HepG2 (cell line): ENCODE measurements at regions not wholly inside any gene's neighbourhood (a gene's known extent, or its start where the extent isn't known, plus 50 kb on each side); places are given as distances from the start of the nearest gene placed in this dataset.
A peak's percentile ranks its signal among the peaks of the same experiment; 100 is the strongest.
"Not testable (repeated sequence)": the region's sequence is repeated elsewhere in the genome, so short reads cannot be mapped to it uniquely, and the experiment has no call there.

Experiments used
- ATAC-seq: fragments of 200-7000 bp; cut with Tn5 transposase; 3 replicates; pipeline ENCODE4 v1.9.1; 2020; ENCODE audit warnings: mild to moderate bottlenecking, moderate library complexity
- BruUV-seq: library from RNA; stranded (reverse); fragments of 400-500 nt; replicated peaks from 2 replicates; lab custom pipeline; 2021; lab: Mats Ljungman, UMichigan
- CTCF ChIA-PET: fragments of 300-600 bp; formaldehyde crosslinking; extraction: SDS; loops from one replicate; lab custom pipeline; 2021; ENCODE audit warnings: low total read pairs, inconsistent platforms, low intra/inter-chr PET ratio; lab: Yijun Ruan, JAX
- POLR2A ChIA-PET: fragments of 350-600 bp; sonication (Branson Sonifier 250); formaldehyde crosslinking; loops from one replicate; lab custom pipeline; 2020; ENCODE audit warnings: antibody characterized with exemption, inconsistent platforms; lab: Yijun Ruan, JAX
- DNase-seq: peaks from one replicate; pipeline ENCODE4 v3.0.0-alpha.2; 2015; ENCODE audit warnings: low spot score
- FAIRE-seq: peaks from 3 replicates; lab custom pipeline; 2011; peaks lifted over from hg19 to GRCh38; lab: Jason Lieb, UNC
- H2AFZ ChIP-seq: one replicate; pipeline ENCODE4 v1.6.1; 2011; ENCODE audit warnings: low read length, inconsistent platforms
- H3K27ac ChIP-seq: fragments of 300-600 bp; 3 replicates; pipeline ENCODE4 v1.8.0; 2011; ENCODE audit warnings: mixed run types, mild to moderate bottlenecking, mixed read lengths, low read length, inconsistent platforms; ENCODE audit not compliant: insufficient read depth; ENCODE audit errors: extremely low read length
- H3K27me3 ChIP-seq, 2 experiments: fragments of 200-600 bp in 1 of 2; 2 replicates in 1 of 2; 3 replicates in 1 of 2; pipeline versions ENCODE4 v1.6.0 to v1.8.0; 2011; ENCODE audit warnings: low read length in 2 of 2, mild to moderate bottlenecking in 2 of 2, moderate library complexity in 2 of 2, inconsistent platforms in 1 of 2; ENCODE audit not compliant: insufficient read depth in 2 of 2, control insufficient read depth in 1 of 2
- H3K36me3 ChIP-seq, 2 experiments: fragments of 200-600 bp in 1 of 2; replicated peaks in 1 of 2; 2 replicates in 1 of 2; 3 replicates in 1 of 2; pipeline versions ENCODE4 v1.5.1 to v1.8.0; 2011; ENCODE audit warnings: low read length in 2 of 2, inconsistent platforms in 1 of 2; ENCODE audit not compliant: insufficient read depth in 2 of 2, control insufficient read depth in 1 of 2
- H3K4me1 ChIP-seq: 2 replicates; pipeline ENCODE4 v1.5.1; 2012; ENCODE audit warnings: low read length, inconsistent platforms; ENCODE audit not compliant: insufficient read depth
- H3K4me2 ChIP-seq: 2 replicates; pipeline ENCODE4 v1.6.0; 2011; ENCODE audit warnings: low read depth, low read length, inconsistent platforms
- H3K4me3 ChIP-seq, 3 experiments: fragments of 200-600 bp in 1 of 3; sonication (generic), shearing (Covaris generic) in 1 of 3; replicated peaks in 1 of 3; 2 replicates each; pipeline ENCODE4 v1.5.1; 2011 to 2016; ENCODE audit warnings: low read length in 3 of 3, inconsistent platforms in 2 of 3, low read depth in 2 of 3, mild to moderate bottlenecking in 2 of 3, control low read depth in 1 of 3, mixed read lengths in 1 of 3; ENCODE audit not compliant: insufficient read depth in 1 of 3
- H3K79me2 ChIP-seq: one replicate; pipeline ENCODE4 v1.6.1; 2011; ENCODE audit warnings: low read length, inconsistent platforms; ENCODE audit not compliant: insufficient read depth
- H3K9ac ChIP-seq: 2 replicates; pipeline ENCODE4 v1.6.0; 2011; ENCODE audit warnings: mild to moderate bottlenecking, low read depth, low read length, inconsistent platforms; ENCODE audit not compliant: insufficient read depth
- H3K9me3 ChIP-seq: 2 replicates; pipeline ENCODE4 v1.5.1; 2012; ENCODE audit warnings: mild to moderate bottlenecking, low read length
- H4K20me1 ChIP-seq: 2 replicates; pipeline ENCODE4 v1.6.0; 2011; ENCODE audit warnings: inconsistent platforms, mild to moderate bottlenecking, low read length, moderate library complexity; ENCODE audit not compliant: insufficient read depth
- CREB1 ChIP-seq, 2 experiments: fragments of 450-650 bp in 1 of 2; IDR thresholded peaks; 2 replicates each; pipeline ENCODE4 v1.6.1; 2016 to 2017; ENCODE audit warnings: control low read depth in 1 of 2, mild to moderate bottlenecking in 1 of 2, missing compliant biosample characterization in 1 of 2, missing genetic modification characterization in 1 of 2
- MAFF ChIP-seq: IDR thresholded peaks from 2 replicates; pipeline ENCODE4 v1.6.1; 2011; ENCODE audit warnings: low read depth, low read length, improper control_type of control experiment
- MAFK ChIP-seq, 2 experiments: IDR thresholded peaks in 1 of 2; conservative IDR thresholded peaks in 1 of 2; 2 replicates each; pipeline ENCODE4 v1.6.1; 2011; ENCODE audit warnings: improper control_type of control experiment in 2 of 2, low read length in 2 of 2
- RCOR2 ChIP-seq: IDR thresholded peaks from 2 replicates; pipeline ENCODE4 v1.6.1; 2016; ENCODE audit warnings: missing biosample characterization, missing genetic modification reagents
- ZNF264 ChIP-seq: sonication (generic); formaldehyde crosslinking; IDR thresholded peaks from 2 replicates; pipeline ENCODE4 v1.4.0; 2020; ENCODE audit warnings: missing genetic modification reagents
- WGBS: methylation state at CpG from one replicate; pipeline ENCODE4 v1.1.6; 2017; ENCODE audit warnings: low lambda C conversion rate; 5-methylcytosine and 5-hydroxymethylcytosine counted together
- in situ Hi-C: cut with HindIII; loops from 2 replicates; pipeline ENCODE4 v1.10.0; 2017; ENCODE audit warnings: low pct_unique_long_range_greater_than_20kb; ENCODE audit not compliant: extremely low pct_ligation_motif_present
- intact Hi-C: fragments of 100-400 bp; cut with micrococcal nuclease; formaldehyde crosslinking; loops from one replicate; pipeline ENCODE4 v1.10.0; 2022; ENCODE audit not compliant: unreplicated experiment

GRCh38 chr3:118245312-118245711 is 789.3 kb downstream of the IGSF11 start:
- Histone ChIP-seq H3K9me3 (peaks cover 30% of the 10 kb centered on the region), H3K27ac (no peak overlapping the region), H4K20me1 (no peaks in the 10 kb centered on the region), H3K9ac (no peak overlapping the region), H3K4me2 (no peak overlapping the region), H3K4me1 (no peaks in the 10 kb centered on the region), H3K4me3 (no peak overlapping the region), H3K79me2 (no peaks in the 10 kb centered on the region), H3K27me3 (no peaks in the 10 kb centered on the region), H3K36me3 (no peaks in the 10 kb centered on the region), H2AFZ (no peak overlapping the region)
- in situ Hi-C loops (no loop called here), intact Hi-C loops (no loop called here)
- ChIA-PET POLR2A (no interaction called here), CTCF (no interaction called here)
- 5% methylated on average over 5 of the region's 5 CpGs for WGBS
- no peak for DNase-seq
- FAIRE-seq: no peak
- 0 out of 2 replicates have a peak, but pooled peaks have one; percentile 33 for TF ChIP-seq CREB1 (IDR thresholded peaks at IDR 0.05)
- TF ChIP-seq CREB1 (CRISPR knock-in tag; IDR thresholded peaks at IDR 0.05): no peak
- no peak for TF ChIP-seq ZNF264 (CRISPR knock-in tag)
- TF ChIP-seq RCOR2 (CRISPR knock-in tag): no peak
- TF ChIP-seq MAFF: peak; percentile 73
- TF ChIP-seq MAFK (conservative IDR thresholded peaks at IDR 0.05 in 1 of 2, IDR thresholded peaks at IDR 0.05 in 1 of 2; ENCODE audit: low read length in 2 of 2): peak; percentile 70 to 80
- TF ChIP-seq, all 625 proteins: peak for 3
- ATAC-seq: no peak
- no TSS peak for BruUV-seq

DNA sequence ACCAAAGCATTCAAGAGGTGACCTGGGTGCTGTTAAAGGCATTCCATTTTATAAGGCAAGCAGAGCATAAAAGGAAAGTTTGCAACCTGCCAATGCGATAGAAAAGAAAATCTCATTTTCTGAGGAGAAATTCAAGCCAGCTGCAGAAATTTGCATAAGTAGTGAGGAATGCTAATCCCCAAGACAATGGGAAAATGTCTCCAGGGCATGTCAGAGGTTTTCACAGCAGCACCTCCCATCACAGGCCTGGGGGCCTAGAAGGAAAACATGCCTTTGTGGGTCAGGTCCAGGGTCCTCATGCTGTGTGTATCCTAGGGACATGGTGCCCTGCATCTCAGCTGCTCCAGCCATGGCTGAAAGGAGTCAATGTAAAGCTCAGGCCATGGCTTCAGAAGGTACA is 775.8 kb downstream of the IGSF11 start:
- H3K79me2 ChIP-seq, DNase-seq, H4K20me1 ChIP-seq, BruUV-seq, POLR2A ChIA-PET, H3K9ac ChIP-seq, H3K4me2 ChIP-seq, H3K27ac ChIP-seq, FAIRE-seq, in situ Hi-C loops, H3K4me1 ChIP-seq, H3K4me3 ChIP-seq, intact Hi-C loops, H3K36me3 ChIP-seq, H2AFZ ChIP-seq, H3K27me3 ChIP-seq, CTCF ChIA-PET, ATAC-seq: not testable (repeated sequence)
- peaks cover 76% of the 10 kb centered on the region for H3K9me3 ChIP-seq
- 67% methylated on average over 1 of the region's 1 CpG for WGBS
